Esophagus muscularis mucosa (tissue), 4 donors: ENCODE measurements at regions not wholly inside any gene's neighbourhood (a gene's known extent, or its start where the extent isn't known, plus 50 kb on each side); places are given as distances from the start of the nearest gene placed in this dataset.

Experiments
- CTCF ChIP-seq, 3 experiments: fragments of 200-600 bp in 2 of 3; fragments of 450-650 bp in 1 of 3; sonication (generic) in 2 of 3; IDR thresholded peaks; one replicate each; pipeline ENCODE4 v1.5.1; 2017 to 2019; ENCODE audit warnings: antibody characterized with exemption in 3 of 3, mild to moderate bottlenecking in 2 of 3, moderate library complexity in 1 of 3
- EP300 ChIP-seq: sonication (generic); formaldehyde crosslinking; IDR thresholded peaks from one replicate; pipeline ENCODE4 v1.6.1; 2017; ENCODE audit warnings: antibody characterized with exemption
- POLR2A ChIP-seq: fragments of 450-650 bp; IDR thresholded peaks from one replicate; pipeline ENCODE4 v1.6.1; 2017; ENCODE audit warnings: antibody characterized with exemption, moderate library complexity, mild to moderate bottlenecking, low read depth

GRCh38 chr1:69479734-69480133, 88.0 kb upstream of the LRRC7 start:
- no peak for TF ChIP-seq CTCF (IDR thresholded peaks at IDR 0.05)
- no peak for TF ChIP-seq EP300
- TF ChIP-seq POLR2A, result no peak
